CD4-positive, alpha-beta T cell treated with Interleukin-4 for 4 hours (primary cell): ENCODE measurements at regions not wholly inside any gene's neighbourhood (a gene's known extent, or its start where the extent isn't known, plus 50 kb on each side); places are given as distances from the start of the nearest gene placed in this dataset.
"Not testable (repeated sequence)": the region's sequence is repeated elsewhere in the genome, so short reads cannot be mapped to it uniquely, and the experiment has no call there.

Source experiments
- DNase-seq: peaks from one replicate; pipeline ENCODE4 v3.0.0-alpha.2; 2020

- DNase-seq = peak; percentile 67
Observed at GRCh38 chr1:182259229-182259872, 132.2 kb downstream of the GLUL start.

- DNase-seq = no peak
Observed at GRCh38 chr1:182257369-182258063, 134.1 kb downstream of the GLUL start.

GRCh38 chr1:182256931-182257330 lies 134.7 kb downstream of the GLUL start:
- DNase-seq = no peak

- DNase-seq = no peak
Observed at GRCh38 chr1:182255494-182255893, 136.1 kb downstream of the GLUL start.

- DNase-seq = no peak
Observed at GRCh38 chr1:182253319-182253860, 138.2 kb downstream of the GLUL start.

GRCh38 chr1:182251561-182251960 lies 140.0 kb downstream of the GLUL start:
- no peak for DNase-seq

- DNase-seq = no peak
Observed at GRCh38 chr1:182249201-182249676, 142.4 kb downstream of the GLUL start.

GRCh38 chr1:182248721-182249120 lies 142.9 kb downstream of the GLUL start:
- DNase-seq = no peak

- DNase-seq = not testable (repeated sequence)
Observed at GRCh38 chr1:182247813-182248212, 143.8 kb downstream of the GLUL start.

GRCh38 chr1:182246783-182247182 lies 144.8 kb downstream of the GLUL start:
- DNase-seq = no peak

- DNase-seq = no peak
Observed at GRCh38 chr1:182245040-182245439, 146.6 kb downstream of the GLUL start.

- no peak for DNase-seq
Observed at GRCh38 chr1:182244451-182244850, 147.1 kb downstream of the GLUL start.

GRCh38 chr1:182242641-182243040 lies 148.9 kb downstream of the GLUL start:
- no peak for DNase-seq

GRCh38 chr1:182240085-182240484 lies 151.5 kb downstream of the GLUL start:
- DNase-seq = no peak

GRCh38 chr1:182238421-182238820 lies 153.2 kb downstream of the GLUL start:
- no peak for DNase-seq

- DNase-seq = no peak
Observed at GRCh38 chr1:182237329-182237728, 154.3 kb downstream of the GLUL start.

GRCh38 chr1:182236651-182237077 lies 154.9 kb downstream of the GLUL start:
- no peak for DNase-seq

GRCh38 chr1:182235952-182236650 lies 155.5 kb downstream of the GLUL start:
- no peak for DNase-seq

- no peak for DNase-seq
Observed at GRCh38 chr1:182235604-182235951, 156.0 kb downstream of the GLUL start.

GRCh38 chr1:182229921-182230491 lies 161.6 kb downstream of the GLUL start:
- no peak for DNase-seq

- DNase-seq = no peak
Observed at GRCh38 chr1:182229451-182229850, 162.1 kb downstream of the GLUL start.

- DNase-seq = no peak
Observed at GRCh38 chr1:182227864-182228547, 163.6 kb downstream of the GLUL start.

- DNase-seq = no peak
Observed at GRCh38 chr1:182226618-182227017, 165.0 kb downstream of the GLUL start.
